ENCODE measurements at regions not wholly inside any gene's neighbourhood (a gene's known extent, or its start where the extent isn't known, plus 50 kb on each side); places are given as distances from the start of the nearest gene placed in this dataset.

- in situ Hi-C loops (cut with MboI; ENCODE audit: low pct_unique_long_range_greater_than_20kb, low sequenced_read_pairs), result no loop called here
- DNase-seq, result no peak
Observed at GRCh38 chr2:6343076-6343475, 522.6 kb downstream of the CMPK2 start.

- in situ Hi-C loops (cut with MboI; ENCODE audit: low pct_unique_long_range_greater_than_20kb, low sequenced_read_pairs), result no loop called here
- no peak for DNase-seq
Observed at GRCh38 chr2:6352247-6352646, 513.5 kb downstream of the CMPK2 start.

- in situ Hi-C loops (cut with MboI; ENCODE audit: low pct_unique_long_range_greater_than_20kb, low sequenced_read_pairs), result no loop called here
- peak; percentile 47 for DNase-seq
Observed at GRCh38 chr2:6352906-6353515, 512.7 kb downstream of the CMPK2 start.

GRCh38 chr2:6353669-6354068 lies 512.0 kb downstream of the CMPK2 start:
- no peak for DNase-seq
- in situ Hi-C loops (cut with MboI; ENCODE audit: low pct_unique_long_range_greater_than_20kb, low sequenced_read_pairs), result no loop called here

GRCh38 chr2:6354546-6354945 lies 511.2 kb downstream of the CMPK2 start:
- no peak for DNase-seq
- in situ Hi-C loops (cut with MboI; ENCODE audit: low pct_unique_long_range_greater_than_20kb, low sequenced_read_pairs), result no loop called here

- in situ Hi-C loops (cut with MboI; ENCODE audit: low pct_unique_long_range_greater_than_20kb, low sequenced_read_pairs), result no loop called here
- DNase-seq, result no peak
Observed at GRCh38 chr2:6355886-6356761, 509.6 kb downstream of the CMPK2 start.

- in situ Hi-C loops (cut with MboI; ENCODE audit: low pct_unique_long_range_greater_than_20kb, low sequenced_read_pairs), result no loop called here
- DNase-seq, result no peak
Observed at GRCh38 chr2:6358546-6358945, 507.2 kb downstream of the CMPK2 start.

- in situ Hi-C loops (cut with MboI; ENCODE audit: low pct_unique_long_range_greater_than_20kb, low sequenced_read_pairs), result no loop called here
- no peak for DNase-seq
Observed at GRCh38 chr2:6358985-6359384, 506.7 kb downstream of the CMPK2 start.

- DNase-seq, result no peak
- in situ Hi-C loops (cut with MboI; ENCODE audit: low pct_unique_long_range_greater_than_20kb, low sequenced_read_pairs), result no loop called here
Observed at GRCh38 chr2:6359964-6360363, 505.7 kb downstream of the CMPK2 start.

- in situ Hi-C loops (cut with MboI; ENCODE audit: low pct_unique_long_range_greater_than_20kb, low sequenced_read_pairs), result no loop called here
Observed at GRCh38 chr2:6362671-6363450, 502.8 kb downstream of the CMPK2 start.

GRCh38 chr2:6368281-6368680 lies 497.4 kb downstream of the CMPK2 start:
- no peak for DNase-seq
- in situ Hi-C loops (cut with MboI; ENCODE audit: low pct_unique_long_range_greater_than_20kb, low sequenced_read_pairs), result no loop called here

More at GRCh38 chr2:6362671-6363450, 502.8 kb downstream of the CMPK2 start:
- DNase-seq, result no peak

GRCh38 chr2:6369266-6369665 lies 496.4 kb downstream of the CMPK2 start:
- DNase-seq, result no peak
- in situ Hi-C loops (cut with MboI; ENCODE audit: low pct_unique_long_range_greater_than_20kb, low sequenced_read_pairs), result no loop called here

GRCh38 chr2:6370753-6371551 lies 494.8 kb downstream of the CMPK2 start:
- in situ Hi-C loops (cut with MboI; ENCODE audit: low pct_unique_long_range_greater_than_20kb, low sequenced_read_pairs), result no loop called here
- no peak for DNase-seq

GRCh38 chr2:6372317-6372901 lies 493.3 kb downstream of the CMPK2 start:
- no peak for DNase-seq

GRCh38 chr2:6381326-6381725 lies 484.4 kb downstream of the CMPK2 start:
- in situ Hi-C loops (cut with MboI; ENCODE audit: low pct_unique_long_range_greater_than_20kb, low sequenced_read_pairs), result no loop called here
- no peak for DNase-seq

More at GRCh38 chr2:6372317-6372901, 493.3 kb downstream of the CMPK2 start:
- in situ Hi-C loops (cut with MboI; ENCODE audit: low pct_unique_long_range_greater_than_20kb, low sequenced_read_pairs), result no loop called here

GRCh38 chr2:6384341-6384740 lies 481.4 kb downstream of the CMPK2 start:
- in situ Hi-C loops (cut with MboI; ENCODE audit: low pct_unique_long_range_greater_than_20kb, low sequenced_read_pairs), result no loop called here
- DNase-seq, result no peak

- DNase-seq, result no peak
- in situ Hi-C loops (cut with MboI; ENCODE audit: low pct_unique_long_range_greater_than_20kb, low sequenced_read_pairs), result no loop called here
Observed at GRCh38 chr2:6392354-6392753, 473.4 kb downstream of the CMPK2 start.

GRCh38 chr2:6392966-6393365 lies 472.7 kb downstream of the CMPK2 start:
- in situ Hi-C loops (cut with MboI; ENCODE audit: low pct_unique_long_range_greater_than_20kb, low sequenced_read_pairs), result no loop called here
- DNase-seq, result no peak

GRCh38 chr2:6393819-6394218 lies 471.9 kb downstream of the CMPK2 start:
- DNase-seq, result no peak
- in situ Hi-C loops (cut with MboI; ENCODE audit: low pct_unique_long_range_greater_than_20kb, low sequenced_read_pairs), result no loop called here
